H1 (cell line): ENCODE measurements at regions not wholly inside any gene's neighbourhood (a gene's known extent, or its start where the extent isn't known, plus 50 kb on each side); places are given as distances from the start of the nearest gene placed in this dataset.

ENCODE experiments used
- CTCF ChIA-PET: fragments of 300-600 bp; sonication (Branson Sonifier 250); formaldehyde crosslinking; loops from one replicate; lab custom pipeline; 2021; ENCODE audit not compliant: partially characterized antibody; lab: Charles Lee
- POLR2A ChIA-PET: fragments of 300-600 bp; sonication (Branson Sonifier 250); formaldehyde crosslinking; loops from one replicate; lab custom pipeline; 2021; ENCODE audit warnings: inconsistent platforms; ENCODE audit not compliant: partially characterized antibody; lab: Charles Lee
- DNase-seq, 2 experiments: peaks; one replicate each; pipeline versions ENCODE4 v3.0.0 to v3.0.0-alpha.2; 2010 to 2022; ENCODE audit warnings: low spot score in 2 of 2, low read depth in 1 of 2, mixed read lengths in 1 of 2
- FAIRE-seq: peaks from 2 replicates; lab custom pipeline; 2011; peaks lifted over from hg19 to GRCh38; lab: Jason Lieb, UNC
- H2AFZ ChIP-seq: 2 replicates; pipeline ENCODE4 v1.8.1; 2012; ENCODE audit warnings: low read length, inconsistent platforms
- H2AK5ac ChIP-seq: 2 replicates; pipeline ENCODE4 v1.6.1; 2013; ENCODE audit warnings: low read depth, low read length
- H2BK120ac ChIP-seq: replicated peaks from 2 replicates; pipeline ENCODE3; 2013; ENCODE audit warnings: low read depth, low read length, inconsistent platforms
- H2BK12ac ChIP-seq: 2 replicates; pipeline ENCODE4 v1.6.1; 2013; ENCODE audit warnings: low read depth, low read length
- H2BK15ac ChIP-seq: 2 replicates; pipeline ENCODE4 v1.6.1; 2013; ENCODE audit warnings: low read length
- H2BK20ac ChIP-seq: 2 replicates; pipeline ENCODE4 v1.6.1; 2013; ENCODE audit warnings: low read length
- H2BK5ac ChIP-seq: 2 replicates; pipeline ENCODE4 v1.6.1; 2013; ENCODE audit warnings: low read depth, low read length
- H3K14ac ChIP-seq: 2 replicates; pipeline ENCODE4 v1.6.1; 2013; ENCODE audit warnings: inconsistent platforms; ENCODE audit not compliant: insufficient read length
- H3K18ac ChIP-seq: 2 replicates; pipeline ENCODE4 v1.6.1; 2013; ENCODE audit warnings: low read length; ENCODE audit errors: extremely low read depth
- H3K23ac ChIP-seq: 2 replicates; pipeline ENCODE4 v1.6.1; 2013; ENCODE audit warnings: inconsistent platforms; ENCODE audit not compliant: insufficient read length
- H3K23me2 ChIP-seq: 2 replicates; pipeline ENCODE4 v1.6.1; 2013; ENCODE audit warnings: low read depth, low read length
- H3K27ac ChIP-seq: 2 replicates; pipeline ENCODE4 v1.6.1; 2011; ENCODE audit warnings: low read depth, low read length, inconsistent platforms
- H3K27me3 ChIP-seq, 4 experiments: replicated peaks in 1 of 4; 1 replicate in 1 of 4; 2 replicates in 3 of 4; pipeline versions ENCODE4 v1.6.1 to v1.8.1; 2011 to 2013; ENCODE audit warnings: low read length in 3 of 4, mild to moderate bottlenecking in 3 of 4, inconsistent platforms in 2 of 4, mixed read lengths in 2 of 4, moderate library complexity in 1 of 4; ENCODE audit not compliant: control insufficient read depth in 3 of 4, insufficient read depth in 3 of 4; ENCODE audit errors: extremely low read depth in 1 of 4
- H3K36me3 ChIP-seq, 4 experiments: 2 replicates each; pipeline versions ENCODE4 v1.6.1 to v1.8.1; 2011 to 2013; ENCODE audit warnings: mild to moderate bottlenecking in 4 of 4, low read length in 3 of 4, moderate library complexity in 2 of 4, control low read depth in 1 of 4, inconsistent platforms in 1 of 4; ENCODE audit not compliant: insufficient read depth in 4 of 4, control insufficient read depth in 2 of 4
- H3K4ac ChIP-seq: replicated peaks from 2 replicates; pipeline ENCODE3; 2013; ENCODE audit warnings: low read length, low read depth, mixed read lengths, inconsistent platforms; ENCODE audit not compliant: insufficient read length
- H3K4me1 ChIP-seq, 4 experiments: replicated peaks in 1 of 4; 1 replicate in 1 of 4; 2 replicates in 3 of 4; pipeline versions ENCODE4 v1.6.1 to v1.8.1; 2011 to 2013; ENCODE audit warnings: low read length in 3 of 4, inconsistent platforms in 2 of 4, mixed read lengths in 1 of 4; ENCODE audit not compliant: insufficient read depth in 4 of 4, control insufficient read depth in 3 of 4
- H3K4me2 ChIP-seq, 2 experiments: 2 replicates each; pipeline versions ENCODE4 v1.6.1 to v1.8.1; 2011 to 2013; ENCODE audit warnings: low read depth in 2 of 2, low read length in 2 of 2, control low read depth in 1 of 2, inconsistent platforms in 1 of 2, mild to moderate bottlenecking in 1 of 2; ENCODE audit not compliant: insufficient read depth in 1 of 2
- H3K4me3 ChIP-seq, 4 experiments: fragments of 200-600, 300-600 bp in 1 of 4; sonication (generic), shearing (Covaris generic), sonication (Bioruptor Twin) in 1 of 4; 2 replicates each; pipeline versions ENCODE4 v1.5.1 to v1.8.1; 2011 to 2016; ENCODE audit warnings: low read length in 4 of 4, low read depth in 3 of 4, control low read depth in 2 of 4, inconsistent platforms in 2 of 4, mild to moderate bottlenecking in 2 of 4, mixed read lengths in 1 of 4, moderate library complexity in 1 of 4; ENCODE audit not compliant: insufficient read depth in 2 of 4; ENCODE audit errors: extremely low read depth in 1 of 4
- H3K56ac ChIP-seq: replicated peaks from 2 replicates; pipeline ENCODE3; 2013; ENCODE audit warnings: low read depth, mild to moderate bottlenecking, mixed read lengths, low read length, inconsistent platforms; ENCODE audit not compliant: insufficient read length
- H3K79me1 ChIP-seq: 2 replicates; pipeline ENCODE4 v1.6.1; 2013; ENCODE audit warnings: low read depth, low read length, control low read depth
- H3K79me2 ChIP-seq, 2 experiments: 2 replicates each; pipeline versions ENCODE4 v1.6.1 to v1.8.1; 2012 to 2013; ENCODE audit warnings: low read length in 2 of 2, mild to moderate bottlenecking in 2 of 2, inconsistent platforms in 1 of 2; ENCODE audit not compliant: insufficient read depth in 2 of 2, control insufficient read depth in 1 of 2
- H3K9ac ChIP-seq, 4 experiments: replicated peaks in 1 of 4; 1 replicate in 1 of 4; 2 replicates in 3 of 4; pipeline versions ENCODE4 v1.6.1 to v1.8.1; 2011 to 2013; ENCODE audit warnings: low read depth in 3 of 4, low read length in 3 of 4, control low read depth in 2 of 4, mild to moderate bottlenecking in 2 of 4, moderate library complexity in 2 of 4, inconsistent platforms in 1 of 4; ENCODE audit errors: extremely low read depth in 1 of 4
- H3K9me3 ChIP-seq, 2 experiments: 2 replicates each; pipeline versions ENCODE4 v1.6.1 to v1.8.1; 2012 to 2013; ENCODE audit warnings: mild to moderate bottlenecking in 2 of 2, moderate library complexity in 2 of 2, control low read depth in 1 of 2, inconsistent platforms in 1 of 2, low read depth in 1 of 2, low read length in 1 of 2, mixed read lengths in 1 of 2; ENCODE audit not compliant: insufficient read depth in 2 of 2
- H4K20me1 ChIP-seq, 2 experiments: replicated peaks in 1 of 2; 2 replicates each; pipeline versions ENCODE3 to v1.8.1; 2011 to 2013; ENCODE audit warnings: inconsistent platforms in 2 of 2, low read length in 2 of 2, mild to moderate bottlenecking in 1 of 2; ENCODE audit not compliant: insufficient read depth in 2 of 2, control insufficient read depth in 1 of 2
- H4K5ac ChIP-seq: 2 replicates; pipeline ENCODE4 v1.6.1; 2013; ENCODE audit warnings: low read length, low read depth, mixed read lengths, inconsistent platforms; ENCODE audit not compliant: insufficient read length
- H4K8ac ChIP-seq: 2 replicates; pipeline ENCODE4 v1.8.0; 2013; ENCODE audit warnings: mild to moderate bottlenecking, moderate library complexity, low read length, inconsistent platforms; ENCODE audit not compliant: insufficient read depth; ENCODE audit errors: extremely low read depth
- H4K91ac ChIP-seq: replicated peaks from 2 replicates; pipeline ENCODE3; 2013; ENCODE audit warnings: low read length, mixed read lengths, inconsistent platforms; ENCODE audit not compliant: insufficient read length
- CBX5 ChIP-seq: fragments of 300-800, 300-1000 bp; sonication (generic); IDR thresholded peaks from 2 replicates; pipeline ENCODE4 v1.7.1; 2016; ENCODE audit warnings: antibody characterized with exemption, low read length, low read depth
- EZH2 ChIP-seq: fragments of 200-600 bp; sonication (generic); IDR thresholded peaks from 2 replicates; pipeline ENCODE4 v1.7.1; 2012; ENCODE audit warnings: low read depth, mild to moderate bottlenecking, moderate library complexity, low read length, inconsistent platforms; ENCODE audit not compliant: severe bottlenecking
- GABPA ChIP-seq: IDR thresholded peaks from 2 replicates; pipeline ENCODE4 v1.6.1; 2011; ENCODE audit warnings: mild to moderate bottlenecking, low read length, moderate library complexity, borderline replicate concordance; ENCODE audit not compliant: insufficient read depth
- POLR2A ChIP-seq, 2 experiments: IDR thresholded peaks; 1 replicate in 1 of 2; 2 replicates in 1 of 2; pipeline ENCODE4 v1.6.1; 2011; ENCODE audit warnings: low read depth in 2 of 2, low read length in 2 of 2, mild to moderate bottlenecking in 2 of 2; ENCODE audit errors: control extremely low read depth in 1 of 2
- SIX5 ChIP-seq: IDR thresholded peaks from 2 replicates; pipeline ENCODE4 v1.6.1; 2011; ENCODE audit warnings: mild to moderate bottlenecking, low read depth, low read length
- SP1 ChIP-seq: IDR thresholded peaks from 2 replicates; pipeline ENCODE4 v1.6.1; 2011; ENCODE audit warnings: low read depth, low read length
- YY1 ChIP-seq: IDR thresholded peaks from 2 replicates; pipeline ENCODE4 v1.6.1; 2011; ENCODE audit warnings: low read depth, mild to moderate bottlenecking, low read length

GRCh38 chrX:45323387-45323786 is 122.7 kb upstream of the DIPK2B start (continued):
- TF ChIP-seq POLR2A (IDR thresholded peaks at IDR 0.05; ENCODE audit: control extremely low read depth in 1 of 2, low read depth in 2 of 2, low read length in 2 of 2) = no peak
- no peak for TF ChIP-seq SIX5
- TF ChIP-seq, all 59 proteins: peak for 0

GRCh38 chrX:45322820-45323219 is 122.1 kb upstream of the DIPK2B start:
- Histone ChIP-seq H3K9ac (no peak overlapping the region), H3K4me2 (no peak overlapping the region), H4K8ac (no peak overlapping the region), H3K4me3 (no peak overlapping the region), H2BK5ac (no peak overlapping the region), H3K18ac (no peak overlapping the region), H3K4ac (no peak overlapping the region), H2BK12ac (no peak overlapping the region), H3K36me3 (no peaks in the 10 kb centered on the region), H3K23ac (no peak overlapping the region), H3K4me1 (peaks cover 0 to 2% (median 0%) of the 10 kb centered on the region in 4 experiments; a peak in 2 of 7 replicates), H4K91ac (no peak overlapping the region), H2AK5ac (no peak overlapping the region), H2BK20ac (no peak overlapping the region), H4K5ac (no peak overlapping the region), H2BK15ac (no peak overlapping the region), H3K27ac (no peak overlapping the region), H2BK120ac (no peak overlapping the region), H3K79me2 (no peaks in the 10 kb centered on the region), H3K27me3 (no peaks in the 10 kb centered on the region), H4K20me1 (no peaks in the 10 kb centered on the region), H3K56ac (no peak overlapping the region), H3K23me2 (no peaks in the 10 kb centered on the region), H3K79me1 (no peaks in the 10 kb centered on the region), H3K14ac (no peak overlapping the region), H2AFZ (no peak overlapping the region), H3K9me3 (no peaks in the 10 kb centered on the region)
- DNase-seq (no peak), FAIRE-seq (peak; percentile 19)
- CTCF ChIA-PET = interaction anchor here (1.7 kb wide), 1 partner anchor 188 kb away, joined by 4 read pairs; no protein-coding TSS in a partner anchor
- POLR2A ChIA-PET = interaction anchor here (1.2 kb wide), 1 partner anchor 187 kb away, joined by 3 read pairs; no protein-coding TSS in a partner anchor
- TF ChIP-seq GABPA (no peak), CBX5 (no peak), YY1 (no peak), SP1 (no peak), EZH2 (no peak)
